ENCODE measurements at regions not wholly inside any gene's neighbourhood (a gene's known extent, or its start where the extent isn't known, plus 50 kb on each side); places are given as distances from the start of the nearest gene placed in this dataset.

DNA sequence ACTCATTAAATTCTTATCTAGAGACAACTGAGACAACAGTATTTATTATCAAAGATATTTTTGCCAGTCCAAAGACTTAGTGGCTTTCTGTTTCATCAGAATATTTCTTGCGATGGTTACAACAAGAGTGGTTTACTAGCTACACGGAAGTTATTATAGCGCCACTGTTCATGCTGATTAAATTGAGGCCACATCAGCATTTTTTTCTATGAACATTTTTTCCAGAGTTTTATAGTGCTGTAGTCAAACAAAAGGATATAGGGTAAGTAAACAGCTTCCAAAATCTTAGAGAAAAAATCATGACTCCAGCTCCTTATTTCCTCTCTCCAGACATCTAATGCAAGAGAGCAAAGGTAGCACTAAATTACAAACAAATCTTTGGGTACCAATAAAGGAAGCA, 1264.4 kb downstream of the ZPLD1 start:
- TF ChIP-seq, protein P1, sequence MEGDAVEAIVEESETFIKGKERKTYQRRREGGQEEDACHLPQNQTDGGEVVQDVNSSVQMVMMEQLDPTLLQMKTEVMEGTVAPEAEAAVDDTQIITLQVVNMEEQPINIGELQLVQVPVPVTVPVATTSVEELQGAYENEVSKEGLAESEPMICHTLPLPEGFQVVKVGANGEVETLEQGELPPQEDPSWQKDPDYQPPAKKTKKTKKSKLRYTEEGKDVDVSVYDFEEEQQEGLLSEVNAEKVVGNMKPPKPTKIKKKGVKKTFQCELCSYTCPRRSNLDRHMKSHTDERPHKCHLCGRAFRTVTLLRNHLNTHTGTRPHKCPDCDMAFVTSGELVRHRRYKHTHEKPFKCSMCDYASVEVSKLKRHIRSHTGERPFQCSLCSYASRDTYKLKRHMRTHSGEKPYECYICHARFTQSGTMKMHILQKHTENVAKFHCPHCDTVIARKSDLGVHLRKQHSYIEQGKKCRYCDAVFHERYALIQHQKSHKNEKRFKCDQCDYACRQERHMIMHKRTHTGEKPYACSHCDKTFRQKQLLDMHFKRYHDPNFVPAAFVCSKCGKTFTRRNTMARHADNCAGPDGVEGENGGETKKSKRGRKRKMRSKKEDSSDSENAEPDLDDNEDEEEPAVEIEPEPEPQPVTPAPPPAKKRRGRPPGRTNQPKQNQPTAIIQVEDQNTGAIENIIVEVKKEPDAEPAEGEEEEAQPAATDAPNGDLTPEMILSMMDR (IDR thresholded peaks at IDR 0.05) = no peak
- no peaks in the 10 kb centered on the region for H3K9me3 ChIP-seq
- H3K4me3 ChIP-seq = no peak overlapping the region
- no peak overlapping the region for H3K27ac ChIP-seq
- H3K27me3 ChIP-seq (replicated peaks; ENCODE audit: insufficient read depth) = no peaks in the 10 kb centered on the region
- no peak for DNase-seq (ENCODE audit: low spot score)
- no peaks in the 10 kb centered on the region for H3K4me1 ChIP-seq (ENCODE audit: control insufficient read depth in 1 of 2, low read depth in 2 of 2)
- no peaks in the 10 kb centered on the region for H3K36me3 ChIP-seq
- ATAC-seq (ENCODE audit: insufficient number of reproducible peaks, low FRiP score, low read depth) = no peak

- H3K9me3 ChIP-seq = no peaks in the 10 kb centered on the region
- no peaks in the 10 kb centered on the region for H3K4me1 ChIP-seq (ENCODE audit: control insufficient read depth in 1 of 2, low read depth in 2 of 2)
- DNase-seq (ENCODE audit: low spot score) = no peak
- H3K36me3 ChIP-seq = no peaks in the 10 kb centered on the region
- TF ChIP-seq, protein P1 (IDR thresholded peaks at IDR 0.05) = no peak
- ATAC-seq (ENCODE audit: insufficient number of reproducible peaks, low FRiP score, low read depth) = no peak
- H3K27ac ChIP-seq = no peak overlapping the region
- H3K4me3 ChIP-seq = no peak overlapping the region
- H3K27me3 ChIP-seq (replicated peaks; ENCODE audit: insufficient read depth) = no peaks in the 10 kb centered on the region
These were observed 1270.8 kb downstream of the ZPLD1 start for GRCh38 chr3:103705641-103706040.

GRCh38 chr3:103706671-103707070, 1271.9 kb downstream of the ZPLD1 start:
- ATAC-seq (ENCODE audit: insufficient number of reproducible peaks, low FRiP score, low read depth) = no peak

GRCh38 chr3:103711670-103712069, 1276.9 kb downstream of the ZPLD1 start:
- Histone ChIP-seq H3K9me3 (no peaks in the 10 kb centered on the region), H3K27me3 (replicated peaks; ENCODE audit: insufficient read depth) (no peaks in the 10 kb centered on the region), H3K4me1 (ENCODE audit: control insufficient read depth in 1 of 2, low read depth in 2 of 2) (no peaks in the 10 kb centered on the region), H3K27ac (no peak overlapping the region), H3K36me3 (no peaks in the 10 kb centered on the region), H3K4me3 (no peak overlapping the region)
- DNase-seq (ENCODE audit: low spot score) (no peak), ATAC-seq (ENCODE audit: insufficient number of reproducible peaks, low FRiP score, low read depth) (no peak)
- TF ChIP-seq, protein P1 (IDR thresholded peaks at IDR 0.05) = no peak

More at GRCh38 chr3:103706671-103707070, 1271.9 kb downstream of the ZPLD1 start:
- Histone ChIP-seq H3K4me3 (no peak overlapping the region), H3K27me3 (replicated peaks; ENCODE audit: insufficient read depth) (no peaks in the 10 kb centered on the region), H3K9me3 (no peaks in the 10 kb centered on the region), H3K36me3 (no peaks in the 10 kb centered on the region), H3K4me1 (ENCODE audit: control insufficient read depth in 1 of 2, low read depth in 2 of 2) (no peaks in the 10 kb centered on the region), H3K27ac (no peak overlapping the region)
- no peak for DNase-seq (ENCODE audit: low spot score)
- TF ChIP-seq, protein P1 (IDR thresholded peaks at IDR 0.05) = no peak

DNA sequence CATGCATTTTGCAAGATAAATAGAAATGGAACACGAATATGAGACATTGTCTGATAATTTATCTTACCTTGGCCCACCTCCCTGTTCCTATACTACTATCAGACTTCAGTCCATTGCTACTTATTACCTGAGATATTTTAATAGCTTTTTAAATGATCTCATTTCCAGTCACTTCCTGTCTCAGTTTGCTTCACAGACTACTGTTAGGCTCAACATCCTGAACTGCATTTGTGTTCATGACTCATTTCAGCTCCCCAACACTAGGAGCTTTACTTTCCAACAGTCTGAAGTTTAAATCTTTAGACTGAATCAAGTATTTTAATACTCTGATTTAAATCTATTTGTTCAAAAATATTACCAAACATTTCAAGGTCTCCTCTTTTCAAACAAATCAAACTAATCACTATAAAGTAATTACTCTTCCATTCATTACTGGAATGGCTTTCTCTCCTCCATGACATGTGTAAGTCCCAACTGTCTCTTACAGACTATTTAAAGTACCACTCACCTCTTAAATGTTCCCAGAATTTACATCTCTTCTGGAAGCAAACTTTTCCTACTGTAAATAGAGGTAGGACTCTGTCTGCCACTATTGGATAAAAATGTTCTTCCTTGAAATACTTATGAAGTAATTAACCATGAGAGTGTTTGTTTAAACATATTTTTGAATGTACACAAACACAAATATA, 1277.6 kb downstream of the ZPLD1 start:
- no peaks in the 10 kb centered on the region for H3K36me3 ChIP-seq
- no peaks in the 10 kb centered on the region for H3K27me3 ChIP-seq (replicated peaks; ENCODE audit: insufficient read depth)
- H3K9me3 ChIP-seq = no peaks in the 10 kb centered on the region
- TF ChIP-seq, protein P1 (IDR thresholded peaks at IDR 0.05) = no peak
- no peak overlapping the region for H3K27ac ChIP-seq
- ATAC-seq (ENCODE audit: insufficient number of reproducible peaks, low FRiP score, low read depth) = no peak
- H3K4me3 ChIP-seq = no peak overlapping the region
- DNase-seq (ENCODE audit: low spot score) = no peak
- H3K4me1 ChIP-seq (ENCODE audit: control insufficient read depth in 1 of 2, low read depth in 2 of 2) = no peaks in the 10 kb centered on the region

Data from thoracic aorta (tissue), 2 donors.